Suprapubic skin (tissue), 4 donors: ENCODE measurements at regions not wholly inside any gene's neighbourhood (a gene's known extent, or its start where the extent isn't known, plus 50 kb on each side); places are given as distances from the start of the nearest gene placed in this dataset.

ENCODE experiments used
- POLR2A ChIP-seq, 2 donors: fragments of 450-650 bp; IDR thresholded peaks; one replicate each; pipeline ENCODE4 v1.6.1; 2017; ENCODE audit warnings: antibody characterized with exemption in 2 of 2, mild to moderate bottlenecking in 2 of 2, moderate library complexity in 2 of 2
- POLR2AphosphoS5 ChIP-seq, 3 donors: sonication (generic); formaldehyde crosslinking; IDR thresholded peaks; one replicate each; pipeline ENCODE4 v1.6.1; 2017; ENCODE audit warnings: antibody characterized with exemption in 3 of 3
- TF ChIP-seq, protein P1 (sequence below), 2 donors: fragments of 200-600 bp in 1 of 2; fragments of 450-650 bp in 1 of 2; sonication (generic) in 1 of 2; IDR thresholded peaks; one replicate each; pipeline ENCODE4 v1.5.1; 2016 to 2019; ENCODE audit warnings: antibody characterized with exemption in 2 of 2, mild to moderate bottlenecking in 1 of 2, moderate library complexity in 1 of 2

GRCh38 chr6:84905823-84906222, 141.4 kb upstream of the TBX18 start:
- TF ChIP-seq, protein P1, sequence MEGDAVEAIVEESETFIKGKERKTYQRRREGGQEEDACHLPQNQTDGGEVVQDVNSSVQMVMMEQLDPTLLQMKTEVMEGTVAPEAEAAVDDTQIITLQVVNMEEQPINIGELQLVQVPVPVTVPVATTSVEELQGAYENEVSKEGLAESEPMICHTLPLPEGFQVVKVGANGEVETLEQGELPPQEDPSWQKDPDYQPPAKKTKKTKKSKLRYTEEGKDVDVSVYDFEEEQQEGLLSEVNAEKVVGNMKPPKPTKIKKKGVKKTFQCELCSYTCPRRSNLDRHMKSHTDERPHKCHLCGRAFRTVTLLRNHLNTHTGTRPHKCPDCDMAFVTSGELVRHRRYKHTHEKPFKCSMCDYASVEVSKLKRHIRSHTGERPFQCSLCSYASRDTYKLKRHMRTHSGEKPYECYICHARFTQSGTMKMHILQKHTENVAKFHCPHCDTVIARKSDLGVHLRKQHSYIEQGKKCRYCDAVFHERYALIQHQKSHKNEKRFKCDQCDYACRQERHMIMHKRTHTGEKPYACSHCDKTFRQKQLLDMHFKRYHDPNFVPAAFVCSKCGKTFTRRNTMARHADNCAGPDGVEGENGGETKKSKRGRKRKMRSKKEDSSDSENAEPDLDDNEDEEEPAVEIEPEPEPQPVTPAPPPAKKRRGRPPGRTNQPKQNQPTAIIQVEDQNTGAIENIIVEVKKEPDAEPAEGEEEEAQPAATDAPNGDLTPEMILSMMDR (IDR thresholded peaks at IDR 0.05), result no peak
- TF ChIP-seq POLR2AphosphoS5 (IDR thresholded peaks at IDR 0.05) (no peak), POLR2A (IDR thresholded peaks at IDR 0.05) (no peak)
